Body of pancreas (tissue), 4 donors: ENCODE measurements at regions not wholly inside any gene's neighbourhood (a gene's known extent, or its start where the extent isn't known, plus 50 kb on each side); places are given as distances from the start of the nearest gene placed in this dataset.
"Not testable (repeated sequence)": the region's sequence is repeated elsewhere in the genome, so short reads cannot be mapped to it uniquely, and the experiment has no call there.

Experiments
- ATAC-seq: fragments of 150-250 bp; one replicate; pipeline ENCODE4 v1.9.1; 2016
- DNase-seq, 4 donors: peaks; one replicate each; pipeline ENCODE4 v3.0.0-alpha.2; 2019
- H3K27ac ChIP-seq, 4 donors: fragments of 200-600 bp; sonication (generic); 1 replicate in 3 of 4; 2 replicates in 1 of 4; pipeline versions ENCODE4 v1.5.1 to v1.6.1; 2016 to 2019; ENCODE audit warnings: mild to moderate bottlenecking in 1 of 4, mixed read lengths in 1 of 4, moderate library complexity in 1 of 4
- H3K27me3 ChIP-seq, 2 donors: fragments of 200-600 bp; sonication (generic); one replicate each; pipeline ENCODE4 v1.6.0; 2016; ENCODE audit warnings: mild to moderate bottlenecking in 1 of 2
- H3K36me3 ChIP-seq, 2 donors: fragments of 200-600 bp; sonication (generic); replicated peaks in 1 of 2; 2 replicates each; pipeline ENCODE4 v1.5.1; 2016; ENCODE audit warnings: low read depth in 2 of 2; ENCODE audit not compliant: insufficient read depth in 1 of 2
- H3K4me1 ChIP-seq: fragments of 200-600 bp; sonication (generic); one replicate; pipeline ENCODE4 v1.6.0; 2016
- H3K4me3 ChIP-seq, 2 donors: fragments of 200-600 bp; sonication (generic); 1 replicate in 1 of 2; 2 replicates in 1 of 2; pipeline ENCODE4 v1.5.1; 2016 to 2019
- H3K9me3 ChIP-seq, 3 donors: fragments of 200-600 bp; sonication (generic); 1 replicate in 2 of 3; 2 replicates in 1 of 3; pipeline ENCODE4 v1.5.1; 2016
- WGBS, 2 donors: methylation state at CpG; one replicate each; pipeline ENCODE4 v1.1.5; 2017; 5-methylcytosine and 5-hydroxymethylcytosine counted together
- intact Hi-C: fragments of 100-400 bp; cut with DNase I; formaldehyde crosslinking; loops from one replicate; pipeline ENCODE4 v1.15.1; 2023

DNA sequence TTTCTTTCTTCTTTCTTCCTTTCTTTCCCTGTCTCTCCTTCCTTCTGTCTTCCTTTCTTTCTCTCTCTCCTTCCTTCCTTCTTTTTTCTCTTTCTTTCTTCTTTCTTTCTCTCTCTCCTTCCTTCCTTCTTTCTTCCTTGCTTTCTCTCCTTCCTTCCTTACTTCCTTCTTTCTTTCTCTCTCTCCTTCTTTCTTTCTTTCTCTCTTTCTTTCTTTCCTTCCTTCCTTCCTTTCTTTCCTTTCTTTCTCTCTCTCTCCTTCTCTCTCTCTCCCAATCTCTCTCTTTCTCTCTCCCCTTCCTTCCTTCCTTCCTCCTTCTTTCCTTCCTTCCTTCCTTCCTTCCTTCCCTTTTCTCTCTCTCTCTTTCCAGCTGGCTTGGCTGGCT, 2806.6 kb downstream of the RPIA start:
- H3K27me3 ChIP-seq, H3K27ac ChIP-seq, DNase-seq, ATAC-seq, H3K4me1 ChIP-seq, H3K4me3 ChIP-seq, intact Hi-C loops, H3K36me3 ChIP-seq, H3K9me3 ChIP-seq: not testable (repeated sequence)

DNA sequence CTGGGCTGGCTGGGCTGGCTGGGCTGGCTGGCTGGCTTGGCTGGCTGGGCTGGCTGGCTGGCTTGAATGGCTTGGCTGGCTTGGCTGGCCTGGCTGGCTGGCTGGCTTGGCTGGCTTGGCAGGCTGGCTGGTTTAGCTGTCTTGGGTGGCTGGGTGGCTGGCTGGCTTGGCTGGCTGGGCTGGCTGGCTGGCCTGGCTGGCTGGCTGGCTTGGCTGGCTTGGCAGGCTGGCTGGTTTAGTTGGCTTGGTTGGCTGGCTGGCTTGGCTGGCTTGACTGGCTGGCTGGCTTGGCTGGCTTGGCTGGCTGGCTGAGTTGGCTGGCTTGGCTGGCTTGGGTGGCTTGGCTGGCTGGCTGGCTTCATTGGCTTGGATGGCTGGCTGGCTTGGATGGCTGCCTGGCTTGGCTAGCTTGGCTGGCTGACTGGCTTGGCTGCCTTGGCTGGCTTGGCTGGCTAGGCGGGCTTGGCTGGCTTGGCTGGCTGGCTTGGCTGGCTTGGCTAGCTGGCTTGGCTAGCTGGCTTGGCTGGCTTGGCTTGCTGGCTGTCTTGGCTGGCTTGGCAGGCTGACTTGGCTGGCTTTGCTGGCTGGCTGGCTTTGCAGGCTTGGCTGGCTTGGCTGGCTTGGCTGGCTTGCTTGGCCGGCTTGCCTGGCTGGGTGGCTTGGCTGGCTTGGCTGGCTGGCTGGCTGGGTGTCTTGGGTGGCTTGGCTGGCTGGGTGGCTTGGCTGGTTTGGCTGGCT, 2807.2 kb downstream of the RPIA start:
- 57% methylated on average over 2 of the region's 2 CpGs; no CpG with 5 or more reads in 1 of the 2 donors for WGBS, 2 donors
- intact Hi-C loops, ATAC-seq, H3K9me3 ChIP-seq, H3K27me3 ChIP-seq, H3K27ac ChIP-seq, H3K36me3 ChIP-seq, H3K4me3 ChIP-seq, H3K4me1 ChIP-seq: not testable (repeated sequence)
- DNase-seq, result peak; percentile 21 to 47 (median 26)

DNA sequence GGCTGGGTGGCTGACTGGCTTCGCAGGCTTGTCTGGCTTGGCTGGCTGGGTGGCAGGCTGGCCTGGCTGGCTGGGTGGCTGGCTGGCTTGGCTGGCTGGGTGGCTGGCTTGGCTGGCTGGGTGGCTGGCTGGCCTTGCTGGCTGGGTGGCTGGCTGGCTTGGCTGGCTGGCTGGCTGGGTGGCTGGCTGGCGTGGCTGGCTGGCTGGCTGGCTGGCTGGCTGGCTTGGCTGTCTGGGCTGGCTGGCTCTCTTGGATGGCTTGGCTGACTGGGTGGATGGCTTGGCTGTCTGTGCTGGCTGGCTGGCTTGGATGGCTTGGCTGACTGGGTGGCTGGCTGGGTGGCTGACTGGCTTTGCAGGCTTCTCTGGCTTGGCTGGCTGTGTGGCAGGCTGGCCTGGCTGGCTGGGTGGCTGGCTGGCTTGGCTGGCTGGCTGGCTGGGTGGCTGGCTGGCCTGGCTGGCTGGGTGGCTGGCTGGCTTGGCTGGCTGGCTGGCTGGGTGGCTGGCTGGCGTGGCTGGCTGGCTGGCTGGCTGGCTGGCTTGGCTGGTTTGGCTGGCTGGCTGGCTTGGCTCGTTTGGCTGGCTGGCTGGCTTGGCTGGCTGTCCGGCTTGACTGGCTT, 2808.1 kb downstream of the RPIA start:
- ATAC-seq, H3K9me3 ChIP-seq, H3K4me3 ChIP-seq, H3K36me3 ChIP-seq, H3K4me1 ChIP-seq, H3K27ac ChIP-seq, H3K27me3 ChIP-seq, intact Hi-C loops: not testable (repeated sequence)
- WGBS, 2 donors, result 40% methylated on average over 5 of the region's 5 CpGs; no CpG with 5 or more reads in 1 of the 2 donors
- peak in 1 of 4 donors; percentile 10 for DNase-seq

DNA sequence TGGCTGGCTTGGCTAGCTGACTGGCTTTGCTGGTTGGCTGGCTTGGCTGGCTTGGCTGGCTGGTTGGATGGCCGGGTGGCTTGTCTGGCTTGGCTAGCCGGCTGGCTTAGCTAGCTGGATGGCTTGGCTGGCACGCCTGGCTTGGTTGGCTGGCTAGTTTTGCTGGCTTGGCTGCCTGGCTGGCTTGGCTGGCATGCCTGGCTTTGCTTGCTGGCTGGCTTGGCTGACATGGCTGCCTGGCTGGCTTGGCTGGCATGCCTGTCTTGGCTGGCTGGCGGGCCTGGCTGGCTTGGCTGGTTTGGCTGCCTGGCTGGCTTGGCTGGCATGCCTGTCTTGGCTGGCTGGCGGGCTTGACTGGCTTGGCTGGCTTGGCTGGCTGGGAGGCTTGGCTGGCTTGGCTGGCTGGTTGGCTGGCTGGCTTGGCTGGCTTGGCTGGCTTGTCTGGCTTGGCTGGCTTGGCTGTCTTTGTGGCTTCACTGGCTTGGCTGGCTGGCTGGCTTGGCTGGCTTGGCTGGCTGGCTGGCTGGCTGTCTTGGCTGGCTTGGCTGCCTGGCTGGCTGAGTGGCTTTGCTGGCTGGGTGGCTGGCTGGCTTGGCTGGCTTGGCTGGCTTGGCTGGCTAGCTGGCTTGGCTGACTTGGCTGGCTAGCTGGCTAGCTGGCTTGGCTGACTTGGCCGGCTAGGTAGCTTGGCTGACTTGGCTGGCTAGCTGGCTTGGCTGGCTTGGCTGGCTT, 2808.9 kb downstream of the RPIA start:
- ATAC-seq, H3K27me3 ChIP-seq, intact Hi-C loops, H3K27ac ChIP-seq, H3K9me3 ChIP-seq, H3K36me3 ChIP-seq, H3K4me1 ChIP-seq, H3K4me3 ChIP-seq, DNase-seq: not testable (repeated sequence)
- WGBS, 2 donors, result 65 to 74% methylated on average over 2 to 4 of the region's 6 CpGs

DNA sequence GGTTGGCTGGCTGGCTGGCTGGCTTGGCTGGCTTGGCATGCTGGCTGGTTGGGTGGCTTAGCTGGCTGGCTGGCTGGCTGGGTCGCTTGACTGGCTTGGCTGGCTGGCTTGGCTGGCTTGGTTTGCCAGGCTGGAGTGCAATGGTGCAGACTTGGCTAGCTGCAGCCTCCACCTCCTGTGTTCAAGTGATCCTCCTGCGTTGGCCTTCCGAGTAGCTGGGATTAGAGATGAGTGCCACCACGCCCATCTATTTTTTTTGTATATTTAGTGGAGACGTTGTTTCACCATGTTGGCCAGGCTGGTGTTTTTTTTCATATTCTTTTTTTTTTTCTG, 2809.5 kb downstream of the RPIA start:
- H3K36me3 ChIP-seq, H3K4me3 ChIP-seq, ATAC-seq, H3K4me1 ChIP-seq, H3K27ac ChIP-seq, intact Hi-C loops, H3K9me3 ChIP-seq, H3K27me3 ChIP-seq, DNase-seq: not testable (repeated sequence)
- WGBS, 2 donors, result 68 to 70% methylated on average over 5 of the region's 5 CpGs

DNA sequence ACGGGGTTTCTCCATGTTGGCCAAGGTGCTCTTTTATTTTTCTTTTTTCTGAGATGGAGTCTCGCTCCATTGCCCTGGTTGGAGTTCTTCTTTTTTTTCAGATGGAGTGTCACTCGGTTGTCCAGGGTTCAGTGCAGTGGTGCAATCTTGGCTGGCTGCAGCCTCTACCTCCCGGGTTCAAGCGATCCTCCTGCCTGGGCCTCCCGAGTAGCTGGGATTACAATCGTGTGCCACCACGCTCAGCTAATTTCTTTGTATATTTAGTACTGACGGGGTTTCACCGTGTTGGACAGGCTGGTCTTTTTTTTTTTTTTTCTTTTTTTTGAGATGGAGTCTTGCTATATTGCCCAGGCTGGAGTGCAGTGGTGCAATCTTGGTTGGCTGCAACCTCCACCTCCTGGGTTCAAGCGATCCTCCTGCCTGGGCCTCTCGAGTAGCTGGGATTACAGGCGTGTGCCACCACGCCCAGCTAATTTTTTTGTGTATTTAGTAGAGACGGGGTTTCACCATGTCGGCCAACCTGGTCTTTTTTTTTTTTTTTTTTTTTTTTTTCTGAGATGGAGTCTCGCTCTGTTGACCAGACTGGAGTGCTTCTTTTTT, 2810.1 kb downstream of the RPIA start:
- ATAC-seq, DNase-seq, H3K36me3 ChIP-seq, H3K27me3 ChIP-seq, H3K4me3 ChIP-seq, intact Hi-C loops, H3K9me3 ChIP-seq, H3K4me1 ChIP-seq, H3K27ac ChIP-seq: not testable (repeated sequence)
- 83 to 87% methylated on average over 13 to 16 of the region's 17 CpGs for WGBS, 2 donors

DNA sequence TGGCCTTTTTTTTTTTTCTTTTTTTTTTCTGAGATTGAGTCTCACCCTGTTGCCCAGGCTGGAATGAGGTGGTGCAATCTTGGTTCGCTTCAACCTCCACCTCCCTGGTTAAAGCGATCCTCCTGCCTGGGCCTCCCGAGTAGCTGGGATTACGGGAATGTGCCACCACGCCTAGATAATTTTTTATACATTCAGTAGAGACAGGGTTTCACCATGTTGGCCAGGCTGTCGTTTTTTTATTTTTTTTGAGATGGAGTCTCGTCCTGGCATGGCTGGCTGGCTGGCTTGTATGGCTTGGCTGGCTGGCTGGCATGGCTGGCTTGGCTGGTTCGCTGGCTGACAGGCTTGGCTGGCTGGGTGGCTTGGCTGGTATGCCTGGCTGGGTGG, 2812.1 kb downstream of the RPIA start:
- 54 to 57% methylated on average over 8 of the region's 8 CpGs for WGBS, 2 donors
- H3K27me3 ChIP-seq, H3K36me3 ChIP-seq, H3K4me1 ChIP-seq, ATAC-seq, H3K9me3 ChIP-seq, intact Hi-C loops, H3K4me3 ChIP-seq, H3K27ac ChIP-seq, DNase-seq: not testable (repeated sequence)

DNA sequence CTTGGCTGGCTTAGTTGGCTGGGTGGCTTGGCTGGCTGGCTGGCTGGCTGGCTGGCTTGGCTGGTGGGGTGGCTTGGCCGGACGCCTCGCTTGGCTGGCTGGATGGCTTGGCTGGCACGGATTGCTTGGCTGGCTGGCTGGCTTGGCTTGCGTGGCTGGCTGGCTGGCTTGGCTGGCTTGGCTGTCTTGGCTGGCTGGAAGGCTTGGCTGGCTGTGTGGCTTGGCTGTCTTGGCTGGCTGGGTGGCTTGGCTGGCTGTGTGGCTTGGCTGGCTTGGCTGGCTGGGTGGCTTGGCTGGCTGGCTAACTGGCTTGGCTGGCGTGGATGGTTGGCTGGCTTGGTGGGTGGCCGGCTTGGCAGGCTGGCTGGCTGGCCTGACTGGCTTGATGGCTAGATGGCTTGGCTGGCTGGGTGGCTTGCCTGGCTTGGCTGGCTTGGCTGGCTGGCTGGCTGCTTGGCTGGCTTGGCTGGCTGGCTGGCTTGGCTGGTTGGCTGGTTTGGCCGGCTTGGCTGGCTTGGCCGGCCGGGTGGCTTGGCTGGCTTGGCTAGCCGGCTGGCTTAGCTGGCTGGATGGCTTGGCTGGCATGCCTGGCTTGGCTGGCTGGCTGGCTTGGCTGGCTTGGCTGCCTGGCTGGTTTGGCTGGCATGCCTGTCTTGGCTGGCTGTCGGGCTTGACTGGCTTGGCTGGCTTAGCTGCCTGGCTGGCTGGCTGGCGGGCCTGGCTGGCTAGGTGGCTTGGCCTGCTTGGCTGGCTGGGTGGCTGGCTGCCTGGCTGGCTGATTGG, 2812.7 kb downstream of the RPIA start:
- H3K36me3 ChIP-seq, H3K4me1 ChIP-seq, intact Hi-C loops, H3K27ac ChIP-seq, ATAC-seq, DNase-seq, H3K27me3 ChIP-seq, H3K9me3 ChIP-seq, H3K4me3 ChIP-seq: not testable (repeated sequence)
- WGBS, 2 donors, result 94% methylated on average over 6 of the region's 13 CpGs; no CpG with 5 or more reads in 1 of the 2 donors

DNA sequence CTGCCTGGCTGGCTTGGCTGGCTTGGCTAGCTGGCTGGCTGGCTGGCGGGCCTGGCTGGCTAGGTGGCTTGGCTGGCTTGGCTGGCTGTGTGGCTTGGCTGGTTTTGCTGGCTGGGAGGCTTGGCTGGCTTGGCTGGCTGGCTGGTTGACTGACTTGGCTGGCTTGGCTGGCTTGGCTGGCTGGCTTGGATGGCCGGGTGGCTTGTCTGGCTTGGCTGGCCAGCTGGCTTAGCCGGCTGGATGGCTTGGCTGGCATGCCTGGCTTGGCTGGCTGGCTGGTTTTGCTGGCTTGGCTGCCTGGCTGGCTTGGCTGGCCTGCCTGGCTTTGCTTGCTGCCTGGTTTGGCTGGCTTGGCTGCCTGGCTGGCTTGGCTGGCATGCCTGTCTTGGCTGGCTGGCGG, 2817.3 kb downstream of the RPIA start:
- H3K27me3 ChIP-seq, H3K4me1 ChIP-seq, H3K36me3 ChIP-seq, H3K9me3 ChIP-seq, H3K4me3 ChIP-seq, intact Hi-C loops, DNase-seq, H3K27ac ChIP-seq, ATAC-seq: not testable (repeated sequence)
- WGBS, 2 donors, result 59% methylated on average over 3 of the region's 4 CpGs; no CpG with 5 or more reads in 1 of the 2 donors

DNA sequence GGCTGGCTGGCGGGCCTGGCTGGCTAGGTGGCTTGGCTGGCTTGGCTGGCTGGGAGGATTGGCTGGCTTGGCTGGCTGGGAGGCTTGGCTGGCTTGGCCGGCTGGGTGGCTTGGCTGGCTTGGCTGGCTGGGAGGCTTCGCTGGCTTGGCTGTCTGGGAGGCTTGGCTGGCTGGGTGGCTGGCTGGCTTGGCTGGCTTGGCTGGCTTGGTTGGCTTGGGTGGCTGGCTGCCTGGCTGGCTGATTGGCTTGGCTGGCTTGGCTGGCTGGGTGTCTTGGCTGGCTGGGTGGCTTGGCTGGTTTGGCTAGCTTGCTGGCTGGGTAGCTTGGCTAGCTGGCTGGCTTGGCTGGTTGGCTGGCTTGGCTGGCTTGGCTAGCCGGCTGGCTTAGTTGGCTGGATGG, 2817.8 kb downstream of the RPIA start:
- ATAC-seq, H3K27me3 ChIP-seq, DNase-seq, H3K4me1 ChIP-seq, H3K9me3 ChIP-seq, H3K36me3 ChIP-seq, H3K27ac ChIP-seq, intact Hi-C loops, H3K4me3 ChIP-seq: not testable (repeated sequence)
- 51% methylated on average over 3 of the region's 4 CpGs; no CpG with 5 or more reads in 1 of the 2 donors for WGBS, 2 donors

DNA sequence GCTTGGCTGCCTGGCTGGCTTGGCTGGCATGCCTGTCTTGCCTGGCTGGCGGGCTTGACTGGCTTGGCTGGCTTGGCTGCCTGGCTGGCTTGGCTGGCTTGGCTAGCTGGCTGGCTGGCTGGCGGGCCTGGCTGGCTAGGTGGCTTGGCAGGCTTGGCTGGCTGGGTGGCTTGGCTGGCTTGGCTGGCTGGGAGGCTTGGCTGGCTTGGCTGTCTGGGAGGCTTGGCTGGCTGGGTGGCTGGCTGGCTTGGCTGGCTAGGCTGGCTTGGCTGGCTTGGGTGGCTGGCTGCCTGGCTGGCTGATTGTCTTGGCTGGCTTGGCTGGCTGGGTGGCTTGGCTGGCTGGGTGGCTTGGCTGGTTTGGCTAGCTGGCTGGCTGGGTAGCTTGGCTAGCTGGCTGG, 2819.7 kb downstream of the RPIA start:
- H3K36me3 ChIP-seq, H3K4me1 ChIP-seq, H3K27ac ChIP-seq, ATAC-seq, DNase-seq, H3K27me3 ChIP-seq, H3K9me3 ChIP-seq, H3K4me3 ChIP-seq, intact Hi-C loops: not testable (repeated sequence)
- WGBS, 2 donors, result no CpG with 5 or more reads among the region's 2 CpGs
